ENCODE measurements at regions not wholly inside any gene's neighbourhood (a gene's known extent, or its start where the extent isn't known, plus 50 kb on each side); places are given as distances from the start of the nearest gene placed in this dataset.

DNA sequence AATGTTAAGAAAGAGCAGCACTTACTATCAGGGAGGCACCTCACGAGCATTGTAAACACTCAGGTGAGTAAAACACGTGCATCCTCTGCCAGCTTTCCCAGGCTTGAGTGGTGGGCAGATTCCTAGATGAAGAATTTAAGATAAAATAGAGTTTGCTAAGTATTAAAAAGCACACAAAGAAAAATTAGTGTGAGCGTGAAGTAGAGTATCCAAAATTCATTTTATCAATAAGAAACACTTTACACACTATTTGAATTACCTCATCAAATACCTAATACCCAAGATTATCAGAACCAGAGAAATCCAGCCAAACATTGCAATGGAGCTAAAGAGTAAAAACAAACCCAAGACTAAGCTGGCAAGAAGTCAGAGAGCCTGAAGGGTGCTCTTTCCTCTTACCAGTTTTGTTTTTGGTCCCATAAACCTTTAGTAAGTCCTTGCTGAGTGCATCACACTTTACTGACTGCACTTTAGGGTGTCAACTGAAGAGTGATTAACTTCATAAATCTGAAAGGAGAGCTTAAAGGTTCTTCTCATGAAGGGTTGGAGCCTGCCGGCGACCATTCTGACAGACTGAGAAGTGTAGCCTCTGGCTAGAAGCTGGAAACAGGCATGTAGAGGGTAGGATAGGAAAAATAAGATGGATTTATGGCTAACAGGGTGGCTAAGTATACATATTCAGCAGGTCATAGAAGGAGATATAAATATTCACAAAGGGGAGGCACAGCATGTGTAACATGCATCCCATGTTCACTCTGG, 151.1 kb downstream of the SLC7A11 start:
- TF ChIP-seq POLR2A (IDR thresholded peaks at IDR 0.05) (no peak), CTCF (IDR thresholded peaks at IDR 0.05) (no peak)

Measured in body of pancreas (tissue), 4 donors.